ENCODE measurements at regions not wholly inside any gene's neighbourhood (a gene's known extent, or its start where the extent isn't known, plus 50 kb on each side); places are given as distances from the start of the nearest gene placed in this dataset.
"Not testable (repeated sequence)": the region's sequence is repeated elsewhere in the genome, so short reads cannot be mapped to it uniquely, and the experiment has no call there.

GRCh38 chr4:54403700-54404453, 174.8 kb downstream of the PDGFRA start:
- no peak for DNase-seq (ENCODE audit: low read depth)

- not testable (repeated sequence) for DNase-seq (ENCODE audit: low read depth)
These were observed 180.3 kb downstream of the PDGFRA start for GRCh38 chr4:54409270-54409817.

GRCh38 chr4:54414545-54414944, 185.5 kb downstream of the PDGFRA start:
- DNase-seq (ENCODE audit: low read depth): no peak

GRCh38 chr4:54417476-54417875, 188.4 kb downstream of the PDGFRA start:
- no peak for DNase-seq (ENCODE audit: low read depth)

GRCh38 chr4:54418468-54418867, 189.4 kb downstream of the PDGFRA start:
- DNase-seq (ENCODE audit: low read depth): no peak

GRCh38 chr4:54423066-54423465, 194.0 kb downstream of the PDGFRA start:
- peak; percentile 43 for DNase-seq (ENCODE audit: low read depth)

- DNase-seq (ENCODE audit: low read depth): no peak
These were observed 198.7 kb downstream of the PDGFRA start for GRCh38 chr4:54427826-54428225.

GRCh38 chr4:54428940-54429339, 199.8 kb downstream of the PDGFRA start:
- DNase-seq (ENCODE audit: low read depth): no peak

- peak; percentile 15 for DNase-seq (ENCODE audit: low read depth)
These were observed 204.6 kb downstream of the PDGFRA start for GRCh38 chr4:54433686-54434085.

GRCh38 chr4:54439831-54440243, 210.7 kb downstream of the PDGFRA start:
- DNase-seq (ENCODE audit: low read depth): peak; percentile 66

- DNase-seq (ENCODE audit: low read depth): peak; percentile 34
These were observed 211.5 kb downstream of the PDGFRA start for GRCh38 chr4:54440394-54441136.

- no peak for DNase-seq (ENCODE audit: low read depth)
These were observed 211.9 kb upstream of the KIT start for GRCh38 chr4:54445866-54446265.

GRCh38 chr4:54446581-54446980, 211.2 kb upstream of the KIT start:
- DNase-seq (ENCODE audit: low read depth): no peak

GRCh38 chr4:54447304-54447703, 210.5 kb upstream of the KIT start:
- DNase-seq (ENCODE audit: low read depth): peak; percentile 3

GRCh38 chr4:54449999-54450398, 207.8 kb upstream of the KIT start:
- DNase-seq (ENCODE audit: low read depth): no peak

GRCh38 chr4:54466960-54467359, 190.8 kb upstream of the KIT start:
- DNase-seq (ENCODE audit: low read depth): not testable (repeated sequence)

GRCh38 chr4:54473077-54473545, 184.6 kb upstream of the KIT start:
- peak; percentile 64 for DNase-seq (ENCODE audit: low read depth)

GRCh38 chr4:54473798-54474197, 184.0 kb upstream of the KIT start:
- no peak for DNase-seq (ENCODE audit: low read depth)

- DNase-seq (ENCODE audit: low read depth): no peak
These were observed 182.2 kb upstream of the KIT start for GRCh38 chr4:54475546-54475945.

GRCh38 chr4:54482529-54483200, 175.1 kb upstream of the KIT start:
- peak; percentile 89 for DNase-seq (ENCODE audit: low read depth)

GRCh38 chr4:54484383-54484782, 173.4 kb upstream of the KIT start:
- no peak for DNase-seq (ENCODE audit: low read depth)

GRCh38 chr4:54487491-54487890, 170.3 kb upstream of the KIT start:
- DNase-seq (ENCODE audit: low read depth): peak; percentile 92
